Vagina (tissue), 2 donors: ENCODE measurements at regions not wholly inside any gene's neighbourhood (a gene's known extent, or its start where the extent isn't known, plus 50 kb on each side); places are given as distances from the start of the nearest gene placed in this dataset.

ENCODE experiments used
- DNase-seq, 2 donors: peaks; one replicate each; pipeline ENCODE4 v3.0.0-alpha.2; 2017; ENCODE audit errors: extremely low spot score in 2 of 2
- H3K27ac ChIP-seq: fragments of 200-600 bp; sonication (generic); one replicate; pipeline ENCODE4 v1.5.1; 2019
- H3K27me3 ChIP-seq: fragments of 200-600 bp; sonication (generic); one replicate; pipeline ENCODE4 v1.5.1; 2019
- H3K36me3 ChIP-seq, 2 donors: fragments of 200-600 bp; sonication (generic); one replicate each; pipeline ENCODE4 v1.5.1; 2017 to 2019
- H3K4me1 ChIP-seq: fragments of 200-600 bp; sonication (generic); one replicate; pipeline ENCODE4 v1.5.1; 2019
- H3K4me3 ChIP-seq, 2 donors: fragments of 200-600 bp; sonication (generic); 1 replicate in 1 of 2; 2 replicates in 1 of 2; pipeline ENCODE4 v1.5.1; 2016 to 2019
- H3K9me3 ChIP-seq: fragments of 200-600 bp; sonication (generic); one replicate; pipeline ENCODE4 v1.5.1; 2019
- POLR2A ChIP-seq, 2 donors: fragments of 450-650 bp; IDR thresholded peaks; one replicate each; pipeline ENCODE4 v1.6.1; 2017; ENCODE audit warnings: antibody characterized with exemption in 2 of 2, mild to moderate bottlenecking in 2 of 2, moderate library complexity in 2 of 2
- POLR2AphosphoS5 ChIP-seq, 2 donors: sonication (generic); formaldehyde crosslinking; IDR thresholded peaks; one replicate each; pipeline ENCODE4 v1.9.0; 2017; ENCODE audit warnings: antibody characterized with exemption in 2 of 2, mild to moderate bottlenecking in 2 of 2, low read depth in 1 of 2; ENCODE audit not compliant: insufficient read depth in 1 of 2
- intact Hi-C: fragments of 100-400 bp; cut with DNase I; formaldehyde crosslinking; loops from one replicate; pipeline ENCODE4 v1.15.1; 2023
- TF ChIP-seq, protein P1 (sequence below), 3 experiments: fragments of 450-650 bp in 2 of 3; fragments of 200-600 bp in 1 of 3; sonication (generic) in 1 of 3; IDR thresholded peaks; one replicate each; pipeline ENCODE4 v1.5.1; 2017 to 2019; ENCODE audit warnings: antibody characterized with exemption in 3 of 3, mild to moderate bottlenecking in 2 of 3, moderate library complexity in 2 of 3

DNA sequence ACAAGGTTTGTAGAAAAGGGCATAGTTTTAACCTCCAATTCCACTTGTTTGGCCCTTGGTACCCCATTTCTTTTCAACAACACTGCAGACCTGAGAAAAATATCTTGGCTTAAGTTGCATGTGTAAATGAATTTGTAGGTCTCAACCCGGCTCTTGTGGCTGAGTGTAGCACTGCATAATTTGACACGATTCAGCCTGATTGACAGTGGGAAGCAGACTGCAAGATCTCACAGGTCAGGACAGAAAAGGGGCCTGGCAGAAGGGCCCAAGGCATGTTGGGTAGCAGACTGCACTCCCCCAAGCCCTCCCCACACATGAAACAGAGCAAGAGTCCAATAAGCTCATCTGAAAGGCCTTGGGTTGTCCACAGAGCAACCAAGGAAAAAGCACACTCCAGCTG is 169.7 kb upstream of the SMARCA2 start:
- Histone ChIP-seq H3K27me3 (no peaks in the 10 kb centered on the region), H3K27ac (no peak overlapping the region), H3K4me1 (no peaks in the 10 kb centered on the region), H3K4me3 (no peak overlapping the region), H3K9me3 (no peaks in the 10 kb centered on the region), H3K36me3 (no peaks in the 10 kb centered on the region)
- intact Hi-C loops, result no loop called here
- DNase-seq, result no peak
- TF ChIP-seq, protein P1, sequence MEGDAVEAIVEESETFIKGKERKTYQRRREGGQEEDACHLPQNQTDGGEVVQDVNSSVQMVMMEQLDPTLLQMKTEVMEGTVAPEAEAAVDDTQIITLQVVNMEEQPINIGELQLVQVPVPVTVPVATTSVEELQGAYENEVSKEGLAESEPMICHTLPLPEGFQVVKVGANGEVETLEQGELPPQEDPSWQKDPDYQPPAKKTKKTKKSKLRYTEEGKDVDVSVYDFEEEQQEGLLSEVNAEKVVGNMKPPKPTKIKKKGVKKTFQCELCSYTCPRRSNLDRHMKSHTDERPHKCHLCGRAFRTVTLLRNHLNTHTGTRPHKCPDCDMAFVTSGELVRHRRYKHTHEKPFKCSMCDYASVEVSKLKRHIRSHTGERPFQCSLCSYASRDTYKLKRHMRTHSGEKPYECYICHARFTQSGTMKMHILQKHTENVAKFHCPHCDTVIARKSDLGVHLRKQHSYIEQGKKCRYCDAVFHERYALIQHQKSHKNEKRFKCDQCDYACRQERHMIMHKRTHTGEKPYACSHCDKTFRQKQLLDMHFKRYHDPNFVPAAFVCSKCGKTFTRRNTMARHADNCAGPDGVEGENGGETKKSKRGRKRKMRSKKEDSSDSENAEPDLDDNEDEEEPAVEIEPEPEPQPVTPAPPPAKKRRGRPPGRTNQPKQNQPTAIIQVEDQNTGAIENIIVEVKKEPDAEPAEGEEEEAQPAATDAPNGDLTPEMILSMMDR (IDR thresholded peaks at IDR 0.05), result no peak
- TF ChIP-seq POLR2A (IDR thresholded peaks at IDR 0.05) (no peak), POLR2AphosphoS5 (IDR thresholded peaks at IDR 0.05; ENCODE audit: insufficient read depth in 1 of 2, low read depth in 1 of 2) (no peak)

DNA sequence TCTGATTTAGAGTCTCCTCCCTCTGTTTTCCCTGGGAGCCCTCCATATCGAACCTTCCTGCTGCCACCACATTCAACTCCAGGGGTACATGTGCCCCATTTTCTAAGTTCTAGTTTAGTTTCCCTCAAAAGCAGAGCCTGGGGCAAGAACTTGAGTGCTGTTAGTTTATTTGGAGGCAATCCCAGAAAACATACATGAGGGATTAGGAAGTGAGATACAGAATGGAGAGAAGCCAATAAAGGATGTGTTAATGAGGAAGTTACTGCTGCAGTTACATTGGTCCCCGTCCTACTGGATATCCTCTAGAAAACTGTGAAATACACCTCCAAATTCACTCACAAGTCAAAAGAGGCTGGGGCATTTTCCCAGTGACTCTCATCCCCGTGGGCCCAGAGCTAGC is 159.4 kb upstream of the SMARCA2 start:
- intact Hi-C loops, result no loop called here
- no peak for TF ChIP-seq POLR2AphosphoS5 (IDR thresholded peaks at IDR 0.05; ENCODE audit: insufficient read depth in 1 of 2, low read depth in 1 of 2)
- TF ChIP-seq, protein P1 (IDR thresholded peaks at IDR 0.05), result no peak
- no peak for TF ChIP-seq POLR2A (IDR thresholded peaks at IDR 0.05)
- Histone ChIP-seq H3K4me1 (no peaks in the 10 kb centered on the region), H3K27ac (no peak overlapping the region), H3K4me3 (no peak overlapping the region), H3K36me3 (no peaks in the 10 kb centered on the region), H3K27me3 (no peaks in the 10 kb centered on the region), H3K9me3 (no peaks in the 10 kb centered on the region)
- no peak for DNase-seq

DNA sequence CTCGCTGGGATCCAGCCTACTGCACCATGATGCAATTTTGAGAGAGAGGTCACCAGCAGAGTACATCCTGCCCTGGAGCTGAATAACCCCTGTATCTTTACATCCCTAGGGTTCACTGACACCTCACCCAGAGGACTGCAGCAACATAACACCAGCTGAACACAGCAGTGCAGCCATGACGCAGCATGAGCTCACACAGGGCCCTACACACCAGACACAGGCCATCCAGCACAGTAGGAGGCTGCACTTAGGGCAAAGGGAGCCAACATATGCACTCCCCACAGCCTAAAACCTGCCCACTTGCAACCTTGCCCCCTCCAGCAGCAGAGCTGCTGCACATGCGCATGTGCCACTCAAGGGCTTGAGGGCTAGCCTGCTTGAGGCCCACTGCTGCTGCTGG is 157.3 kb upstream of the SMARCA2 start:
- DNase-seq, result no peak
- Histone ChIP-seq H3K36me3 (no peaks in the 10 kb centered on the region), H3K27me3 (no peaks in the 10 kb centered on the region), H3K27ac (no peak overlapping the region), H3K4me3 (no peak overlapping the region), H3K9me3 (no peaks in the 10 kb centered on the region), H3K4me1 (no peaks in the 10 kb centered on the region)
- TF ChIP-seq, protein P1 (IDR thresholded peaks at IDR 0.05), result no peak
- no peak for TF ChIP-seq POLR2AphosphoS5 (IDR thresholded peaks at IDR 0.05; ENCODE audit: insufficient read depth in 1 of 2, low read depth in 1 of 2)
- TF ChIP-seq POLR2A (IDR thresholded peaks at IDR 0.05), result no peak
- intact Hi-C loops, result no loop called here

DNA sequence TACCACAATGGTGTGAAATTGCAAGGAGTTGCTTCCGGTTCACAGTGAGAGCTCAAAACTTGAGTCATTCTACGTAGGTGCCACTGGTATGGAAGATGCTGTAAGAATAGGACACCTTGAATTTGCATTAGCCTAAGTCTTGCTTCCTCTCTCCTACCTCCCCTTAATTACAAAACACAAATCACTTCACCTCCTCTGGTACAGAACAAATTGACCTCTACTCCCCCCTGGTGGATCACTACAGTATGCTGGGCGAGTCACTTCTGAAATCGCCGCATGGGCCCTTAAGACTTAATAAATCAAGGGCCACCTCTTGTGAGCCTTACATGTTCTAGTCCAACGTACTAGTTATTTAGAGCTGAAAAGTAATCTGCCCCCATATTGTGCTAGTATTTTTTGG is 145.3 kb upstream of the SMARCA2 start:
- H3K9me3 ChIP-seq, result no peaks in the 10 kb centered on the region
- no peak overlapping the region for H3K27ac ChIP-seq
- no peak overlapping the region for H3K4me3 ChIP-seq
- no peaks in the 10 kb centered on the region for H3K36me3 ChIP-seq
- no peaks in the 10 kb centered on the region for H3K4me1 ChIP-seq
- no peak for DNase-seq
- intact Hi-C loops, result loop anchor here (5.0 kb wide), 1 partner anchor 1502 kb away; no protein-coding TSS in a partner anchor
- no peaks in the 10 kb centered on the region for H3K27me3 ChIP-seq
- no peak for TF ChIP-seq POLR2AphosphoS5 (IDR thresholded peaks at IDR 0.05; ENCODE audit: insufficient read depth in 1 of 2, low read depth in 1 of 2)

DNA sequence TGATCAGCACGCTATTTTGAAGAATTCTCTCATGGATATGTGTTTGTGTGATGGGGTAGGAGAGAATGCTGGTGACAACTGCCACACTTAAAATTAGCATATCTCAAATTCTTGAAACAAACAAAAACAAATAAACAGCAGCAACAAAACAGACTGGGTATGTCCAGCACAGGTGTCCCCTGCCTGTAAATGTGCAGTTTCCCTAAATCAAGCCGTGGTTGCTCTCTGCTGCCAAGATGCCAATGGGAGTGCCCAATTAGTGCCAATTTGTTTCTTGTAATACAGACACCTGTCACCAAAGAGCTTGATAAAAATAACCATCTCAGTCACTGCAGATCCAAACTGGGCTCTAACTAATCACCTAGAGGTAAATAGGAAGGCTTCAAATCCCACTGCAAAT is 144.2 kb upstream of the SMARCA2 start:
- H3K27ac ChIP-seq, result no peak overlapping the region
- no peaks in the 10 kb centered on the region for H3K36me3 ChIP-seq
- intact Hi-C loops, result loop anchor here (5.0 kb wide), 1 partner anchor 1501 kb away; no protein-coding TSS in a partner anchor
- DNase-seq, result no peak
- H3K9me3 ChIP-seq, result no peaks in the 10 kb centered on the region
- no peaks in the 10 kb centered on the region for H3K4me1 ChIP-seq
- TF ChIP-seq POLR2AphosphoS5 (IDR thresholded peaks at IDR 0.05; ENCODE audit: insufficient read depth in 1 of 2, low read depth in 1 of 2) (no peak), POLR2A (IDR thresholded peaks at IDR 0.05) (no peak)
- TF ChIP-seq, protein P1 (IDR thresholded peaks at IDR 0.05), result no peak
- H3K27me3 ChIP-seq, result no peaks in the 10 kb centered on the region
- no peak overlapping the region for H3K4me3 ChIP-seq
